Left lobe of liver (tissue), 2 donors: ENCODE measurements at regions not wholly inside any gene's neighbourhood (a gene's known extent, or its start where the extent isn't known, plus 50 kb on each side); places are given as distances from the start of the nearest gene placed in this dataset.
"Not testable (repeated sequence)": the region's sequence is repeated elsewhere in the genome, so short reads cannot be mapped to it uniquely, and the experiment has no call there.

ENCODE experiments used
- ATAC-seq: fragments of 200-7000 bp; cut with Tn5 transposase; one replicate; pipeline ENCODE4 v1.9.1; 2020; ENCODE audit warnings: mild to moderate bottlenecking, moderate library complexity
- DNase-seq: peaks from one replicate; pipeline ENCODE4 v3.0.0-alpha.2; 2020; ENCODE audit warnings: low spot score
- donor health status: DM: no; HTN: no; CAD: no; lungs with moderate emphysema.
- donor health status: DM: no; HTN: yes; CAD: no.

- ATAC-seq (no peak), DNase-seq (no peak)
Observed at GRCh38 chr4:115279330-115279729, 165.9 kb upstream of the NDST4 start.

- DNase-seq (no peak), ATAC-seq (no peak)
Observed at GRCh38 chr4:115278830-115279229, 165.4 kb upstream of the NDST4 start.

GRCh38 chr4:115275615-115276014 is 162.2 kb upstream of the NDST4 start:
- DNase-seq (no peak), ATAC-seq (no peak)

- ATAC-seq = no peak
Observed at GRCh38 chr4:115274545-115274944, 161.1 kb upstream of the NDST4 start.

GRCh38 chr4:115272594-115272993 is 159.2 kb upstream of the NDST4 start:
- DNase-seq (no peak), ATAC-seq (no peak)

More at GRCh38 chr4:115274545-115274944, 161.1 kb upstream of the NDST4 start:
- DNase-seq = no peak

- ATAC-seq (no peak), DNase-seq (no peak)
Observed at GRCh38 chr4:115272185-115272584, 158.8 kb upstream of the NDST4 start.

- no peak for ATAC-seq
- no peak for DNase-seq
Observed at GRCh38 chr4:115260195-115260594, 146.8 kb upstream of the NDST4 start.

GRCh38 chr4:115259642-115260041 is 146.2 kb upstream of the NDST4 start:
- ATAC-seq (no peak), DNase-seq (no peak)

GRCh38 chr4:115249808-115250207 is 136.4 kb upstream of the NDST4 start:
- no peak for DNase-seq
- ATAC-seq = no peak

- ATAC-seq (no peak), DNase-seq (no peak)
Observed at GRCh38 chr4:115234405-115235093, 121.1 kb upstream of the NDST4 start.

- DNase-seq (no peak), ATAC-seq (no peak)
Observed at GRCh38 chr4:115233600-115233999, 120.2 kb upstream of the NDST4 start.

- no peak for ATAC-seq
- no peak for DNase-seq
Observed at GRCh38 chr4:115229873-115230272, 116.5 kb upstream of the NDST4 start.

- DNase-seq (no peak), ATAC-seq (no peak)
Observed at GRCh38 chr4:115228851-115229250, 115.4 kb upstream of the NDST4 start.

GRCh38 chr4:115222061-115222460 is 108.6 kb upstream of the NDST4 start:
- ATAC-seq (no peak), DNase-seq (no peak)

GRCh38 chr4:115219862-115220261 is 106.4 kb upstream of the NDST4 start:
- no peak for ATAC-seq

GRCh38 chr4:115219315-115219860 is 106.0 kb upstream of the NDST4 start:
- ATAC-seq = no peak
- no peak for DNase-seq

More at GRCh38 chr4:115219862-115220261, 106.4 kb upstream of the NDST4 start:
- DNase-seq = no peak

GRCh38 chr4:115215935-115216334 is 102.5 kb upstream of the NDST4 start:
- ATAC-seq (no peak), DNase-seq (no peak)

- ATAC-seq (no peak), DNase-seq (no peak)
Observed at GRCh38 chr4:115213716-115214115, 100.3 kb upstream of the NDST4 start.

GRCh38 chr4:115201042-115201330 is 87.6 kb upstream of the NDST4 start:
- ATAC-seq = no peak
- no peak for DNase-seq

- not testable (repeated sequence) for ATAC-seq, DNase-seq
Observed at GRCh38 chr4:115200201-115201041, 87.0 kb upstream of the NDST4 start.

- not testable (repeated sequence) for DNase-seq, ATAC-seq
Observed at GRCh38 chr4:115194612-115195011, 81.2 kb upstream of the NDST4 start.

- DNase-seq (no peak), ATAC-seq (no peak)
Observed at GRCh38 chr4:115190529-115190928, 77.1 kb upstream of the NDST4 start.
